ENCODE measurements at regions not wholly inside any gene's neighbourhood (a gene's known extent, or its start where the extent isn't known, plus 50 kb on each side); places are given as distances from the start of the nearest gene placed in this dataset.

- TF ChIP-seq CTCF (conservative IDR thresholded peaks at IDR 0.05) = no peak
- no peak for TF ChIP-seq EZH2 (IDR thresholded peaks at IDR 0.05; ENCODE audit: low read depth)
These were observed 254.1 kb upstream of the ARPP21 start for GRCh38 chr3:35385271-35385670.
